HG03354 (cell line): ENCODE measurements at regions not wholly inside any gene's neighbourhood (a gene's known extent, or its start where the extent isn't known, plus 50 kb on each side); places are given as distances from the start of the nearest gene placed in this dataset.
A peak's percentile ranks its signal among the peaks of the same experiment; 100 is the strongest.

Source experiments
- ATAC-seq: cut with Tn5 transposase; IDR thresholded peaks from one replicate; pipeline ENCODE4 v1.9.1; 2021; ENCODE audit warnings: mild to moderate bottlenecking; ENCODE audit not compliant: unreplicated experiment, poor library complexity, severe bottlenecking

DNA sequence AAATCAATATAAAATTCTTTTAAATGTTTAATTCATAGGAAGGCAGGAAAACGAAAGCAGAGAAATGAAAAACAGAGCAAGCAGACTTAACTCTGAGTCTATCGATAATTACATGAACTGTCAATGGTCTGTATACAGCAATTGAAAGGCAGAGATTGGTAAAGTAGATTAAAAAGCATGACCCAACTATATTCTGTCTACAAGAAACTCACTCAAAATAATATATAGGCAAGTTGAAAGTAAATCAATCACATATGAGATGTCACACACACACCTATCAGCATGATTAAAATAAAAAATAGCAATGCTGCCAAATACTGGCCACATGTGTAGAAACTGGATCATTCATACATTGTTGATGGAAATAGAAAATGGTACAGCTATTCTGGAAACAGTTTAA lies 136.4 kb upstream of the CYP1B1 start:
- no peak for ATAC-seq

DNA sequence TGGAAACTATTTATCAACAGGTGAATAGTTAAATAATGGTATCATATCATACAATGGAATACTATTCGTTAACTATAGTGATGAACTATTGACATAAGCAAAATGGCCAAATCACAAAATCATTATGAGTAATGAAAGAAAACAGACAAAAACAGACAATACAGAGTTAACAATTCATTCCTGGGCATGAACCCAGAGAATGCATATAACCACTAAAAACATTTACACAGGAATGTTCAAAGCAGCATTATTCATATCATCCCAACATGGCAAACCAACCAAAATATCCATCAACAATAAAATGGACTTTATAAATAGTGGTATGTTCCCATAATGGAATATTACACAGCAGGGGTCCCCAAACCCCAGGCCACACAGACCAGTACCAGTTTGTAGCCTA lies 131.2 kb upstream of the CYP1B1 start:
- ATAC-seq: no peak

GRCh38 chr2:38203446-38203810 lies 127.5 kb upstream of the CYP1B1 start:
- no peak for ATAC-seq

DNA sequence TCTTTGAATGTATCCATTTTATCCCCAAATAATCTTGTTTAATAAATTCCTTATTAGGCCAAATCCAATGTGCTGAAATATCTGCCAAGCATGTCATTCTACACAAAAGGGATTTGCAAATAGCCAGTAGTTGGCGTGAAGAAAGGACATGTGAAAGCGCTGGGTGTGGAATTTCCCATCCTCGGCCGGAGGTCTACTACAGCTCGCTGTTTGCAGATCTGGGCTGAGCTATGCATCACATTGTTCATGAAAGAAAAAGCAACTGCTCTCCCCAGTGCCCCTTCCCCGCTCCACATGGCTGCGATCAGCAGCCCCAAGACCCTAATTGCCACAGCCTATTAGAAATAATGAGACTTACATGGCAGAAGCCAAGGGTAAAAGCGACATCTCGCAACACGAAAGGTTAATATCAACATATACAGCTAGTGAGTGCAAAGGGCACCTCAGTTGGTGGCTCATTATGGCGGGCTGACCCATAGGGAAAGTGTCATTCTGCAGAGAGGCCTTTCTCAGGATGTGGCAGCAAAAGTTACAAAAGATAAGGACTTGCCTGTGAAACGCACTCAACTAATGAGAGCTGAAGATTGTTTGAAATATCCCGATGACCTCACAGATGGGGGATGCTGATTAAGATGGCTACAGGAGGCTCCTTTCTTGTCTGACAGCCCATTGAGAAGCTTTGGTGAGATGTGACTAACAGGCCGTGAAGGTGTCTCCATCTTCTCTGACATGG lies 126.9 kb upstream of the CYP1B1 start:
- ATAC-seq: no peak

- no peak for ATAC-seq
These were observed 125.8 kb upstream of the CYP1B1 start for GRCh38 chr2:38201784-38202183.

- no peak for ATAC-seq
These were observed 124.6 kb upstream of the CYP1B1 start for GRCh38 chr2:38200598-38200997.

- ATAC-seq: no peak
These were observed 123.2 kb upstream of the CYP1B1 start for GRCh38 chr2:38199127-38199526.

- ATAC-seq: no peak
These were observed 118.8 kb upstream of the CYP1B1 start for GRCh38 chr2:38194751-38195150.

DNA sequence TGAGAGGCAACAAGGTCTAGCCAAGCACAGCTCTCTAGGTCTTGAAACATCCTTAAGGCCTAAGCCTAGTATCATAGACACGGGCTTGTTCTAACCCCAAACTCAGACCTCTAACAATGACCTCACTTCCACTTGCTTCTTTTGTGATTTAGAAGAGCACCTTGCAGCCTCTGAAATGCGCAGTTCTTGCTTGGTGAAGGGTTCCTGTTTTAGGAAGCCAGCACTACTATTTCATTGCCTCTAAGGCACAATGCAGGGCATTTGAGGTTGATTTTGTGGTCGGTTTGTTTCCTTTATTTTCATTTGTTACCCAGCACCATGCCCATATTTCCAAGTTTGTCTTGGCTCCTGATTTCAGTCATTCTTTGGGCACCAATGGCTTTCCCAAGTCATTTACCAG lies 117.0 kb upstream of the CYP1B1 start:
- no peak for ATAC-seq

- no peak for ATAC-seq
These were observed 116.1 kb upstream of the CYP1B1 start for GRCh38 chr2:38192046-38192445.

GRCh38 chr2:38191516-38191915 lies 115.6 kb upstream of the CYP1B1 start:
- no peak for ATAC-seq

GRCh38 chr2:38190542-38191218 lies 114.7 kb upstream of the CYP1B1 start:
- no peak for ATAC-seq

DNA sequence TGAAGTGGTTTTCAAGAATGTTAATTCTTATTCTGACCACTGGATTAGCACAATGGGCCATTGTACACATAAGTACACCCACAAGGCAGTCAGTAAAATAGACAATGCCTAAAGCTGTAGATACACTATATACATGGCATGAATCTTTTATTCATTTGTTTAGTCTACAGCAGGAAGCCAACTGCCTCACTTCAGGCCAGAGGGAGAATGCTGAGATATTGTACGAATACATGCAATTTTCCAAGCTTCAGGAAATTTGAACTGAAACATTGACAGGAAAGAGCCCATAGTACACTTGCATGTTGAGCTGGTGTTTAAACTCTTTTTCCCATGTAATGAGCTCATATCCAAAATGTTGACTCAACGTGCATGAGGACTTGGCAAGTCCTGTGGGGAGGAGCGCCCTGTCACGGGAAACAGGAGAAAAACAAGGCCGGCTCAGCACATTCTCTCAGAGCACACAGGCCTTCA lies 111.6 kb upstream of the CYP1B1 start:
- ATAC-seq: no peak

DNA sequence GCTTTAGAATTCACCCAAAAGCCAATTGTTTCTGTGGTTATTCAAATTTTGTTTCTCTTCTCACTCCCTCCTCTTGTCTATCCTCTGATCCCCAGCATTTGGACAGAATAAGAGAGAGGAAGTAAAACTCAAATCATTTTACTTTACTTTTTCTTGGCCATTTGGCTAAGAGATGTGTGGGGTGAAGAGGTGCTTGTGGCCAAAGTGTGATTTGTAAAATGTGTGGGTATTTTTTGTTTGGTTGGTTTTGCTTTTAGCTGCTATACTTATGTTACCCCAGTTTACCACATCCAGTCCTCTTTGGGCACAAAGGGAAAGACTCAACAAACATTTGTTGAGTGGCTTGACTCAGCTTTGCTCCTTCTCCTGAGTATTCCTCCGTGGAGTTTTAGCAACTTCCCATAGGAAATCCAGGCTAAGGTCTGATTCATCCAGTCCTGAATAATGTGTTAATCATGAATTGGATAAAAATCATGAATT lies 109.1 kb upstream of the CYP1B1 start:
- peak; percentile 80 for ATAC-seq

DNA sequence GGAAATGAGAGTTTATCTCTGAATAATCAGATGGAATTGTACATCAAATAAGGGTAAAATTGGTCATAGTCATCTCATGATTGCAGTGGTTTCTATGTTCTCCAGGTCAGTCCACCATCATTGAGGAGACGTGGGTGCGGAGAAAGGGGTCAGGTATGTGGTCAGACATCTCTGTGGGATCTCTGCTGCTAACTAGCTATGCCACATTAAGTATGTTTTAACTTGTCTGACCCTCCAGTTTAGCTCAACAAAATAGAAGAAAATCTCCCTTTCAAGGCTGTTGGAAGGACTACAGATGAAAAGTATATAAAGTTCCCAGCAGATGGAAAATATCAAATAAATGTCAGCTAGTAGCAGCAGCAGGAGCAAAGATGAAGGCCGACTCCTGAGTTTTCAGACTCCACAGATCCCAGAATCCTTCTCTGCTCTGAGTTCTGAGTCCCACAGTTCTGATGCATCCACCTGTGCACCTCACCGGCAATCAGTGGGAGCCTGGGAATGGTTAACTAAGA lies 106.6 kb upstream of the CYP1B1 start:
- ATAC-seq: no peak

DNA sequence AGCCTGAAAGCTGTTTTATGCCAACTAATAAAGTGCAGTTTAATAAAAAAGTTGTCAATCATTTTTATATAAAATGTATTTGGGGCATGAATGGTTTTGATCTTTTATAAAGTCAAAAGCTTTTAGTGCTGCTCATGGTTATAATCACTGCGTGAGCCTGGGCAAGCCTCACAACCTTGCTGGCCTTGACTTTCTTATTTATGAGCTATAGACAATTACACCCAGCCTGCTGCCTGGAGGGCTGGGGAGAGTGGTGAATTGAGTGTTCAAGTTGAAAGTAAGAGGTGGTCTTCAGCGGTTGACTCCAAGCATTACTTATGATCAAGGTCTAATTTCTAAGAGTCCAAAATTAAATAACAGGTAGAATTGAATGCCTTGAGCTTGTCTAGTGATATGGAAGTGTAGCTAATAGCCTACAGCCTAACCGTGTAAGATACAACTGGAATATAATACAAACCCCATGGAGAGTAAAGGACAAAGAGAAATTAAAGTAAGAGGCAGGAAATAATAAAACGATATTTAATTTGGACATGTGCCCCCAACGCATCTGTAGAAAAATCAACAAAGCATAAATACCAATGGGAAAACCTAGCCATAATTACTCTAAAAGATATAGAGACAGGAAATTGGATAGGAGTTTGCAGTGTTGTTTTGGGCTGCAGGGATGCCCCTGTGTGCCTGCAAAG lies 106.0 kb upstream of the CYP1B1 start:
- no peak for ATAC-seq

DNA sequence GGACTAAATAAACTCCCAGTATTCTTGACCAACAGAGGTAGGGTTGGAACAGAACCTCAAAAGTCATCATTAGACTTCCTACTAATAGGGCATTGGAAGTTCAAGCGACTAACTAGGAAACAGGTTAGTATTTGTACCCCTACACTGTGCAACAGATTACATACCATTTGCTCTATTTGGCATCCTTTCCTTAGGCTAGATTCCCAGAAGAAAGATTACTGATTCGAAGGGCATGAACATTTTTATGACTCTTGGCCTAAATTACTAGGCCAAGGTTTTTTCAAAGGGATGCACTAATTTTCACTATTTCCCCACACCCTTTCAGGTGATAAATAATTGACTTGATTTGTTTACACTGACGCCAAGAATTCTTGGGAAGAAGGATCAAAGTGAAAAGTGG lies 104.8 kb upstream of the CYP1B1 start:
- no peak for ATAC-seq

DNA sequence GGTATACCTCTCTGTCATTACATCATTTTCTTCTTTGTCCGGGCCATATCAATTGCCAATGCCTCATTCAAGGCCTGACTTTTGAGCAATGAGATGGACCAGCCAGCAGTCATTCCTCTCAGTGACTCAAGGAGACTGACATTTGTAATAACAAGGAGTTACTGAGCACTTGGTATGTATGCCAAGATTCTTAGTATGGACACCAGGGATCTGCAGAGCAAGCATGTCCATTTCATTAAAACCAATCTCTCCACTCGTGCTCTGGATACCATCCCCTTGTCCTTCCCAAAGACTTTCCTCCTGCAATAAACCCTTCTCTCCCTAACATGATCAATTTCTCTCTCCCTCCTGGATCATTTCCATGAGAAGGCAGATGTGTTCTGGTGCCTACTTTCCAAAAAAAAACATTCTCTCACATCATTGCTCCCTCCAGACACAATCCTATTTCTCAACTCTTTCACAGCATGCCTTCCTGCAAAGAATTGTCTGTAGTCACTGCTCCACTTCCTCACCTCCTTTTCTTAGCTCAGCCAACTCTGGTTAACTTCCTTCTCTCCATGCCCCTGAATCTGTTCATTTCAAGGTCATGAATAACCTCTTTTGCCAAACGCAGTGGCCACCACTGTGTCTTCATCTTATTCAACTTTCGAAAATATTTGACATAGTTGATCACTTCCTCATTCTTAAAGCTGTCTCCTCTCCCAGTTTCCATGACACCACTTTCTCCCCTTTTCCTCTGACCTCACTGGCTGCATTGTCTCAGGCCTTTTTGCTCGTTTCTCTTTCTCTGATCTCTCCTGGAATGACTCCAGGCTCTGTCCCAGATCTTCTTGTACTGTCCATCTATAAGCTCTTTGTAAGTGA lies 102.8 kb upstream of the CYP1B1 start:
- ATAC-seq: no peak

DNA sequence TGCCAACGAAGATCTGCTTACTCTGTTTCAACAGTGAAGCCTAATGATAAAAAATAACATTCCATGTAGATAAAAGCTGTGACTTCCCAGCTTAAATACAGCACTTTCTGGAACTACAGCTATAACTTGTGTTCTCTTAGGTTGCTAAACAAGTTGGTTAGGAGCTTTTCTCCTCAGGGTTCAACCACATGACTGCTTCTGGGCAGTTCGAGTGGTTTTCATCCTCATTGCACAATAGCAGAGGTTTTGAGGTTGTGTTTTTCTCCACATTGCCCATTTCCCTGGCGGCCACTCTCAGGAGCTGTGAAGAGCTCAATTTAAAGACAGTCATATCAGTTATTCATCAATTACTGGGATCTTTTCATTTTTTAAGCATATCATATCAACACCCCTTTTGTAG lies 102.2 kb upstream of the CYP1B1 start:
- ATAC-seq: no peak

DNA sequence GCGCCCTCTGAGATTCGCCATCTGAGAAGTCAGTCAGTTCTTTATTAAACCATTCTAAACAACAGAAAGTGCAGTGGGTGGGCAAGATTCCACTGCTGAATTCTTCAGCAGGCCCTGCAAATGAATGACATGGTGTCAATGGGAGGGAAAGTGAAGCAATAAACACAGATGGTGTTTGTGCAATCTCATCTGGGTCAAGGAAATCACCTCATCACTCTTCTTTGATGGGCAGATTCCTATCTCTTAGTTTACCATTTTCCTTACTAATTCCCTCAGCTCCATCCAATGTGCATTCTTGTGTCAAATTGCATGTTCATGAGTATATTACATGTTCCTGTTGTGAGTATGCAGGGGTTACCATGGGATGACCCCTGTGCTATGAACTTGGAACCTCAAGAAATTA lies 100.7 kb upstream of the CYP1B1 start:
- no peak for ATAC-seq
